ENCODE measurements at regions not wholly inside any gene's neighbourhood (a gene's known extent, or its start where the extent isn't known, plus 50 kb on each side); places are given as distances from the start of the nearest gene placed in this dataset.
"Not testable (repeated sequence)": the region's sequence is repeated elsewhere in the genome, so short reads cannot be mapped to it uniquely, and the experiment has no call there.

DNA sequence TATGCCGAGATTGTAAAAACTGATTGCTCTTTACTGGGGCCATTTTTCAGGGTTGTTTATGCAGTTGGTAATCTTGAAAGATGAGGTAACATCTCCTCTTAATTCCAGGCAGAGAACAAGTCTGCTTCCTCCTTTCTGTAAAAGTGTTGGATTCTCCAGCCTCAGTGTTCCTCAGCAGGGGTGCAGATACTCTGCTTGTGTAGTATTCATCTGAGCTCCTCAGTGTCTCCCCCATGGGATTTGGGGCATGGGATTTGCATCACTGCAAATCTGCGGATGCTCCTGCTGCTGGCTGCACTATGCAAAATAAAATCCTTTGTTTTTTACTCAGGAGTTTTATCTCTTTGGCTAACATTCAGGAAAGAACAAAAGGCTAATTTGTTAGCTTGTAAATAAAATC, 104.9 kb upstream of the ATP8A1 start:
- DNase-seq, result no peak
- H3K27me3 ChIP-seq, result no peaks in the 10 kb centered on the region
- no peaks in the 10 kb centered on the region for H3K4me1 ChIP-seq
- intact Hi-C loops (cut with DNase I; ENCODE audit: low total_unique reads), result no loop called here
- TF ChIP-seq POLR2AphosphoS5 (IDR thresholded peaks at IDR 0.05) (no peak), POLR2A (IDR thresholded peaks at IDR 0.05) (no peak), EP300 (IDR thresholded peaks at IDR 0.05) (no peak)
- TF ChIP-seq, protein P1, sequence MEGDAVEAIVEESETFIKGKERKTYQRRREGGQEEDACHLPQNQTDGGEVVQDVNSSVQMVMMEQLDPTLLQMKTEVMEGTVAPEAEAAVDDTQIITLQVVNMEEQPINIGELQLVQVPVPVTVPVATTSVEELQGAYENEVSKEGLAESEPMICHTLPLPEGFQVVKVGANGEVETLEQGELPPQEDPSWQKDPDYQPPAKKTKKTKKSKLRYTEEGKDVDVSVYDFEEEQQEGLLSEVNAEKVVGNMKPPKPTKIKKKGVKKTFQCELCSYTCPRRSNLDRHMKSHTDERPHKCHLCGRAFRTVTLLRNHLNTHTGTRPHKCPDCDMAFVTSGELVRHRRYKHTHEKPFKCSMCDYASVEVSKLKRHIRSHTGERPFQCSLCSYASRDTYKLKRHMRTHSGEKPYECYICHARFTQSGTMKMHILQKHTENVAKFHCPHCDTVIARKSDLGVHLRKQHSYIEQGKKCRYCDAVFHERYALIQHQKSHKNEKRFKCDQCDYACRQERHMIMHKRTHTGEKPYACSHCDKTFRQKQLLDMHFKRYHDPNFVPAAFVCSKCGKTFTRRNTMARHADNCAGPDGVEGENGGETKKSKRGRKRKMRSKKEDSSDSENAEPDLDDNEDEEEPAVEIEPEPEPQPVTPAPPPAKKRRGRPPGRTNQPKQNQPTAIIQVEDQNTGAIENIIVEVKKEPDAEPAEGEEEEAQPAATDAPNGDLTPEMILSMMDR (IDR thresholded peaks at IDR 0.05), result no peak
- H3K4me3 ChIP-seq, result no peak overlapping the region
- 60 to 67% (median 67%) methylated on average over 2 of the region's 2 CpGs for WGBS, 5 donors
- no peaks in the 10 kb centered on the region for H3K36me3 ChIP-seq
- H3K9me3 ChIP-seq, result no peaks in the 10 kb centered on the region
- no peak overlapping the region for H3K27ac ChIP-seq

DNA sequence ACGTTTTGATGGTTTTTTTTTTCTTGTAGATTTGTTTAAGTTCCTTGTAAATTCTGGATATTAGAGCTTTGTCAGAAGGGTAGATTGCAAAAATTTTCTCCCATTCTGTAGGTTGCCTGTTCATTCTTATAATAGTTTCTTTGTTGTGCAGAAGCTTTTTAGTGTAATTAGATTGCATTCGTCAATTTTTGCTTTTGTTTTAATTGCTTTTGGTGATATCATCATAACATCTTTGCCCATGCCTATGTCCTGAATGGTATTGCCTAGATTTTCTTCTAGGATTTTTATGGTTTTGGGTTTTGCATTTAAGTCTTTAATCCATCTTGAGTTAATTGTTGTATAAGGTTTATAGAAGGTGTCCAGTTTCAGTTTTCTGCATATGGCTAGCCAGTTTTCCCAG, 98.1 kb upstream of the ATP8A1 start:
- H3K36me3 ChIP-seq; intact Hi-C loops (cut with DNase I; ENCODE audit: low total_unique reads); DNase-seq; H3K27ac ChIP-seq; H3K9me3 ChIP-seq; H3K27me3 ChIP-seq; H3K4me1 ChIP-seq; H3K4me3 ChIP-seq: not testable (repeated sequence)
- 54 to 78% (median 64%) methylated on average over 2 of the region's 2 CpGs for WGBS, 5 donors

DNA sequence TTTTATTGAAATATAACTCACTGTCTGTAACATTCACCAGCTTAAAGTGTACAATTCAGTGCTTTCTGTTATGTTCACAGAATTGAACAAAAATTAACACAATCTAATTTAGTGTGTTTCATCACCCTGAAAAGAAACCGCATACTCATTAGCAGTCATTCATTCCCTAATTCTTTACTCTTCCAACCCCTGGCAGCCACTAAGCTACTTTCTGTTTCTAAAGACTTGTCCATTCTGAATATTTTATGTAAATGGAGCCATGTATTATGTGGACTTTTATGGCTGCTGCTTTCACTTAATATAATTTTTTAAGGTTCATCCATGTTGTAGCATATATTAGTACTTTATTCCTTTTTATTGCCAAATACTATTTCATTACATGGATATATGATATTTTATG, 94.7 kb upstream of the ATP8A1 start:
- 90 to 99% (median 92%) methylated on average over 1 of the region's 1 CpG for WGBS, 5 donors
- H3K27ac ChIP-seq, result no peak overlapping the region
- intact Hi-C loops (cut with DNase I; ENCODE audit: low total_unique reads), result no loop called here
- H3K4me3 ChIP-seq, result no peak overlapping the region
- no peak for DNase-seq
- H3K36me3 ChIP-seq, result no peaks in the 10 kb centered on the region
- no peaks in the 10 kb centered on the region for H3K27me3 ChIP-seq
- TF ChIP-seq POLR2A (IDR thresholded peaks at IDR 0.05), result no peak
- TF ChIP-seq EP300 (IDR thresholded peaks at IDR 0.05), result no peak
- TF ChIP-seq POLR2AphosphoS5 (IDR thresholded peaks at IDR 0.05), result no peak
- TF ChIP-seq, protein P1 (IDR thresholded peaks at IDR 0.05), result no peak
- no peaks in the 10 kb centered on the region for H3K9me3 ChIP-seq
- no peaks in the 10 kb centered on the region for H3K4me1 ChIP-seq

DNA sequence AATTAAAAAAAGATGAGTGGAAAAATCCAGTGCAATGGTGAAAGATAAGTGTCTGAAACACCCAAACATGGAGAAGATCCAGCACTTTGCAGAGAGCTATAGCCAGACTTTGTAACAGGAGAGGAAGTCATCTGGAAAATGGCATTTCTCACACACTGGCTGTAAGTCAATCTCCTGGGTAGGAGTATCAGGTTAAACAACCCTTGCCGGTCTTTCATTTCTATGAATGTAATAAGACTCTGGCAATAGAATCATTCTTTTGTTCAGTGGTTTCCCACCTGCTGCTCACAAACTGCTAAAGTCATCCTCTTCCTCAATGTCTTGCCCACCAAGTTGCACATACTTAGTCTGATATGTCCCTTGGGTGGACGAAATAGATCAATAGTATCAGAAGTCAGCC, 94.0 kb upstream of the ATP8A1 start:
- 35 to 59% (median 46%) methylated on average over 2 of the region's 2 CpGs for WGBS, 5 donors
- no peaks in the 10 kb centered on the region for H3K36me3 ChIP-seq
- TF ChIP-seq POLR2AphosphoS5 (IDR thresholded peaks at IDR 0.05), result no peak
- intact Hi-C loops (cut with DNase I; ENCODE audit: low total_unique reads), result no loop called here
- no peaks in the 10 kb centered on the region for H3K4me1 ChIP-seq
- H3K27ac ChIP-seq, result no peak overlapping the region
- no peaks in the 10 kb centered on the region for H3K27me3 ChIP-seq
- H3K4me3 ChIP-seq, result no peak overlapping the region
- no peaks in the 10 kb centered on the region for H3K9me3 ChIP-seq
- DNase-seq, result peak in 1 of 2 donors; percentile 3

DNA sequence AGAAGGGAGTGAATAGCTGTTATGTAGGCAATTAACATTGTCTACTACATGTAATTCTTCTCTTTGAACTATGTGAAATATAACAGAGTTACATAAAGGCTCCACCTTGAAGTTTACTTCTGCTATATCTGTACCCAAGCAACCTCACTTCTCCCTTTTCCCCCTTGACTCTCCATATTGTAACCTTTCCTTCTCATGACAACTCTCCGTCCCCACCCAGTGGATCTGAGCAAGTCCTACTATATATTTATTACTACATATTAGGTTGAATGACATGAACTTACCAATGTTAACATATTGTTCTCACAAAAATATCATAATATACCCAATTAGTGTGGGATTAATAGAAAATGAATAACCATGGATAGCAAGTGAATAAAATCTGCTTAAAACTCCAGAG, 93.2 kb upstream of the ATP8A1 start:
- H3K9me3 ChIP-seq, result peaks cover 0 to 7% (median 0%) of the 10 kb centered on the region in 4 donors
- DNase-seq, result peak in 1 of 2 donors; percentile 62
- no peak overlapping the region for H3K27ac ChIP-seq
- no peaks in the 10 kb centered on the region for H3K36me3 ChIP-seq
- no peaks in the 10 kb centered on the region for H3K4me1 ChIP-seq
- no peaks in the 10 kb centered on the region for H3K27me3 ChIP-seq
- WGBS, 5 donors, result 42 to 63% (median 45%) methylated on average over 1 of the region's 1 CpG
- no peak overlapping the region for H3K4me3 ChIP-seq
- TF ChIP-seq, protein P1 (IDR thresholded peaks at IDR 0.05), result peak in 4 of 7 experiments; percentile 17 to 31 (median 21)
- no peak for TF ChIP-seq EP300 (IDR thresholded peaks at IDR 0.05)
- intact Hi-C loops (cut with DNase I; ENCODE audit: low total_unique reads), result no loop called here

DNA sequence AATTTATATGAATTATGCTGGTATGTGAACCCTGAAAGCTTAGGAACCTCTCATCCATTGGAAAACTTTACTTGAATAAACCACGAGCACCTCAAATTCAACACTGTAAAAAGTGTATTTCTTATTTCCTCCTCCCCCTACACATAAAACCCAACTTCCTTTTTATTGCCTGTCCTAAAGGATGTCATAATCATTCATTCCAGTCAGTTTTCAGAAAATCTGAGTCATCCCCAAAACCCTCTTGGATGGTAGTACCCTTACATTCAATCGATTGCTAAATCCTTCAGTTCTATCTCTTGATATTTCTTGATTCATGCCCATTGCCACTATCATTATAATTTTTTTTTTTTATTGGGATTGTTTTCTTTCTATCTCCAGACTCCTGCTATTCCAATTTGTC, 91.1 kb upstream of the ATP8A1 start:
- no peaks in the 10 kb centered on the region for H3K4me1 ChIP-seq
- H3K27me3 ChIP-seq, result no peaks in the 10 kb centered on the region
- no peak overlapping the region for H3K4me3 ChIP-seq
- WGBS, 5 donors, result 85 to 99% (median 92%) methylated on average over 2 of the region's 2 CpGs
- intact Hi-C loops (cut with DNase I; ENCODE audit: low total_unique reads), result no loop called here
- peaks cover 0 to 7% (median 0%) of the 10 kb centered on the region in 4 donors for H3K9me3 ChIP-seq
- H3K36me3 ChIP-seq, result no peaks in the 10 kb centered on the region
- DNase-seq, result no peak
- H3K27ac ChIP-seq, result no peak overlapping the region
- no peak for TF ChIP-seq POLR2AphosphoS5 (IDR thresholded peaks at IDR 0.05)
- TF ChIP-seq EP300 (IDR thresholded peaks at IDR 0.05), result no peak
- TF ChIP-seq POLR2A (IDR thresholded peaks at IDR 0.05), result no peak
- TF ChIP-seq, protein P1 (IDR thresholded peaks at IDR 0.05), result no peak
